HCT116 (cell line): ENCODE measurements at regions not wholly inside any gene's neighbourhood (a gene's known extent, or its start where the extent isn't known, plus 50 kb on each side); places are given as distances from the start of the nearest gene placed in this dataset.

Source experiments
- ATAC-seq: fragments of 200-7000 bp; cut with Tn5 transposase; 2 replicates; pipeline ENCODE4 v1.9.1; 2020; ENCODE audit warnings: mild to moderate bottlenecking, moderate library complexity
- BruUV-seq: library from RNA; stranded (reverse); fragments of 400-500 nt; replicated peaks from 2 replicates; lab custom pipeline; 2021; lab: Mats Ljungman, UMichigan
- CTCF ChIA-PET: fragments of 300-600 bp; sonication (Branson Sonifier 250); formaldehyde crosslinking; loops from one replicate; lab custom pipeline; 2021; ENCODE audit warnings: antibody characterized with exemption; lab: Charles Lee
- POLR2A ChIA-PET: fragments of 300-600, 350-600 bp; sonication (Branson Sonifier 250); formaldehyde crosslinking; loops from one replicate; lab custom pipeline; 2021; ENCODE audit warnings: antibody characterized with exemption; lab: Charles Lee
- RAD21 ChIA-PET, 2 experiments: fragments of 300-600 bp; sonication (Branson Sonifier 250); formaldehyde crosslinking; loops; one replicate each; lab custom pipeline; 2023; ENCODE audit warnings: low total read pairs in 2 of 2; ENCODE audit not compliant: uncharacterized antibody in 2 of 2, unreplicated experiment in 2 of 2, low non-redundant PET in 1 of 2; lab: Charles Lee
- DNase-seq: peaks from one replicate; pipeline ENCODE4 v3.0.0-alpha.2; 2010; ENCODE audit warnings: low read depth, low spot score
- H2AFZ ChIP-seq: fragments of 200-600 bp; shearing (Covaris generic), sonication (generic); 2 replicates; pipeline ENCODE4 v1.6.1; 2017; ENCODE audit warnings: low read depth, mixed run types, mixed read lengths, antibody characterized with exemption, low read length; ENCODE audit not compliant: poor library complexity, severe bottlenecking
- H3K27ac ChIP-seq: 2 replicates; pipeline ENCODE4 v1.5.1; 2012; ENCODE audit warnings: low read depth, low read length
- H3K27me3 ChIP-seq: fragments of 200-600 bp; sonication (generic); 2 replicates; pipeline ENCODE4 v1.6.1; 2016; ENCODE audit warnings: mixed run types, low read length, mixed read lengths; ENCODE audit not compliant: insufficient read depth
- H3K36me3 ChIP-seq, 2 experiments: fragments of 200-500 bp in 1 of 2; fragments of 200-600 bp in 1 of 2; sonication (Bioruptor generic) in 1 of 2; sonication (generic) in 1 of 2; 2 replicates each; pipeline versions ENCODE4 v1.5.1 to v1.6.1; 2014 to 2016; ENCODE audit warnings: low read length in 2 of 2, inconsistent platforms in 1 of 2, mixed read lengths in 1 of 2, mixed run types in 1 of 2; ENCODE audit not compliant: insufficient read depth in 2 of 2, control insufficient read depth in 1 of 2
- H3K4me1 ChIP-seq, 2 experiments: fragments of 200-600 bp in 1 of 2; sonication (generic) in 1 of 2; 2 replicates each; pipeline versions ENCODE4 v1.5.1 to v1.6.1; 2012 to 2017; ENCODE audit warnings: low read length in 2 of 2, inconsistent platforms in 1 of 2, mild to moderate bottlenecking in 1 of 2, mixed read lengths in 1 of 2, mixed run types in 1 of 2, moderate library complexity in 1 of 2; ENCODE audit not compliant: insufficient read depth in 2 of 2, control insufficient read depth in 1 of 2
- H3K4me2 ChIP-seq: fragments of 200-600 bp; sonication (generic); 2 replicates; pipeline ENCODE4 v1.6.1; 2017; ENCODE audit warnings: mixed run types, low read length, mixed read lengths
- H3K4me3 ChIP-seq, 2 experiments: fragments of 200-600 bp in 1 of 2; sonication (generic) in 1 of 2; replicated peaks in 1 of 2; 2 replicates each; pipeline ENCODE4 v1.5.1; 2011 to 2016; ENCODE audit warnings: low read length in 2 of 2, control low read depth in 1 of 2, low read depth in 1 of 2, mild to moderate bottlenecking in 1 of 2, mixed read lengths in 1 of 2, mixed run types in 1 of 2
- H3K79me2 ChIP-seq: fragments of 200-600 bp; sonication (generic); 2 replicates; pipeline ENCODE4 v1.6.1; 2017; ENCODE audit warnings: mild to moderate bottlenecking, mixed run types, low read length, moderate library complexity, mixed read lengths; ENCODE audit not compliant: insufficient read depth
- H3K9ac ChIP-seq: fragments of 200-600 bp; sonication (generic); 2 replicates; pipeline ENCODE4 v1.6.1; 2016; ENCODE audit warnings: low read length, mixed read lengths
- H3K9me2 ChIP-seq: fragments of 200-600 bp; sonication (generic), shearing (Covaris generic); 2 replicates; pipeline ENCODE4 v1.6.1; 2017; ENCODE audit warnings: mixed run types, mild to moderate bottlenecking, moderate library complexity; ENCODE audit not compliant: insufficient read depth
- H3K9me3 ChIP-seq, 2 experiments: fragments of 200-500 bp in 1 of 2; fragments of 200-600 bp in 1 of 2; sonication (Bioruptor generic) in 1 of 2; sonication (generic) in 1 of 2; 2 replicates each; pipeline ENCODE4 v1.6.1; 2014 to 2017; ENCODE audit warnings: low read length in 2 of 2, mixed read lengths in 2 of 2, inconsistent platforms in 1 of 2, low read depth in 1 of 2, mild to moderate bottlenecking in 1 of 2, mixed run types in 1 of 2, moderate library complexity in 1 of 2; ENCODE audit not compliant: control insufficient read depth in 1 of 2, insufficient read depth in 1 of 2
- H4K20me1 ChIP-seq: fragments of 200-600 bp; sonication (generic), shearing (Covaris generic); 2 replicates; pipeline ENCODE4 v1.6.1; 2017; ENCODE audit warnings: mixed run types, mild to moderate bottlenecking, moderate library complexity; ENCODE audit not compliant: insufficient read depth
- ATF3 ChIP-seq: IDR thresholded peaks from 2 replicates; pipeline ENCODE4 v1.6.1; 2012
- CBX3 ChIP-seq: IDR thresholded peaks from 2 replicates; pipeline ENCODE4 v1.6.1; 2012; ENCODE audit warnings: low read depth
- CEBPB ChIP-seq: IDR thresholded peaks from 2 replicates; pipeline ENCODE4 v1.6.1; 2012; ENCODE audit warnings: low read depth
- CTCF ChIP-seq, 3 experiments: fragments of 200-600 bp in 1 of 3; sonication (generic) in 1 of 3; IDR thresholded peaks in 2 of 3; conservative IDR thresholded peaks in 1 of 3; 2 replicates each; pipeline ENCODE4 v1.5.1; 2012 to 2017; ENCODE audit warnings: low read depth in 2 of 3, low read length in 2 of 3, antibody characterized with exemption in 1 of 3, borderline replicate concordance in 1 of 3, control low read depth in 1 of 3, mild to moderate bottlenecking in 1 of 3, mixed read lengths in 1 of 3, mixed run types in 1 of 3, moderate library complexity in 1 of 3; ENCODE audit not compliant: insufficient read depth in 1 of 3
- EGR1 ChIP-seq: IDR thresholded peaks from 2 replicates; pipeline ENCODE4 v1.6.1; 2012; ENCODE audit warnings: low read depth
- ELF1 ChIP-seq: IDR thresholded peaks from 2 replicates; pipeline ENCODE4 v1.6.1; 2012; ENCODE audit warnings: low read depth, borderline replicate concordance
- EZH2 ChIP-seq: fragments of 200-600 bp; sonication (generic); IDR thresholded peaks from 2 replicates; pipeline ENCODE4 v1.6.1; 2017; ENCODE audit warnings: antibody characterized with exemption, mixed run types
- EZH2phosphoT487 ChIP-seq: fragments of 200-600 bp; IDR thresholded peaks from 2 replicates; pipeline ENCODE4 v1.6.1; 2018; ENCODE audit warnings: antibody characterized with exemption, borderline replicate concordance
- FOSL1 ChIP-seq: IDR thresholded peaks from 2 replicates; pipeline ENCODE4 v1.6.1; 2012; ENCODE audit warnings: low read depth
- MAX ChIP-seq: IDR thresholded peaks from 2 replicates; pipeline ENCODE4 v1.6.1; 2012
- POLR2A ChIP-seq: IDR thresholded peaks from 2 replicates; pipeline ENCODE4 v1.7.0; 2011; ENCODE audit warnings: borderline replicate concordance; ENCODE audit not compliant: insufficient read depth, insufficient read length; ENCODE audit errors: extremely low read depth
- POLR2AphosphoS5 ChIP-seq: IDR thresholded peaks from 2 replicates; pipeline ENCODE4 v1.6.1; 2011; ENCODE audit warnings: mild to moderate bottlenecking, low read depth, low read length, moderate library complexity
- RAD21 ChIP-seq: IDR thresholded peaks from 2 replicates; pipeline ENCODE4 v1.6.1; 2012; ENCODE audit warnings: low read depth, mild to moderate bottlenecking
- REST ChIP-seq: IDR thresholded peaks from 2 replicates; pipeline ENCODE4 v1.6.1; 2012; ENCODE audit warnings: low read depth
- SIN3A ChIP-seq: IDR thresholded peaks from 2 replicates; pipeline ENCODE4 v1.6.1; 2012; ENCODE audit warnings: low read depth
- SP1 ChIP-seq: IDR thresholded peaks from 2 replicates; pipeline ENCODE4 v1.6.1; 2012; ENCODE audit warnings: low read depth
- SRF ChIP-seq: IDR thresholded peaks from 2 replicates; pipeline ENCODE4 v1.6.1; 2012; ENCODE audit warnings: low read depth
- TCF7L2 ChIP-seq: IDR thresholded peaks from 2 replicates; pipeline ENCODE4 v1.7.0; 2011; ENCODE audit warnings: borderline replicate concordance, inconsistent platforms; ENCODE audit not compliant: insufficient read depth, insufficient read length; ENCODE audit errors: extremely low read depth
- YY1 ChIP-seq: IDR thresholded peaks from 2 replicates; pipeline ENCODE4 v1.6.1; 2011; ENCODE audit warnings: low read length, low read depth, moderate library complexity, mild to moderate bottlenecking; ENCODE audit not compliant: insufficient replicate concordance; ENCODE audit errors: extremely low read depth
- intact Hi-C: fragments of 100-400 bp; cut with micrococcal nuclease; formaldehyde crosslinking; loops from 2 replicates; pipeline ENCODE4 v1.10.0; 2022

- Histone ChIP-seq H3K36me3 (no peaks in the 10 kb centered on the region), H3K79me2 (no peaks in the 10 kb centered on the region), H2AFZ (no peak overlapping the region), H3K4me3 (no peak overlapping the region), H3K9me2 (no peaks in the 10 kb centered on the region), H3K9me3 (no peaks in the 10 kb centered on the region), H3K27ac (no peak overlapping the region), H3K4me1 (no peaks in the 10 kb centered on the region), H3K27me3 (peaks cover 31% of the 10 kb centered on the region; the same call in 1 of the 2 replicates), H4K20me1 (no peaks in the 10 kb centered on the region), H3K4me2 (no peak overlapping the region), H3K9ac (no peak overlapping the region)
- intact Hi-C loops, result no loop called here
- TF ChIP-seq YY1, result no peak
- TF ChIP-seq ELF1, result no peak
- TF ChIP-seq POLR2AphosphoS5, result no peak
- TF ChIP-seq FOSL1, result no peak
- no peak for TF ChIP-seq EGR1
- TF ChIP-seq EZH2phosphoT487, result no peak
- TF ChIP-seq SIN3A, result no peak
- TF ChIP-seq CEBPB, result no peak
- no peak for TF ChIP-seq REST
- no peak for TF ChIP-seq RAD21
- TF ChIP-seq POLR2A, result no peak
- TF ChIP-seq MAX, result no peak
- no peak for TF ChIP-seq CTCF (IDR thresholded peaks at IDR 0.05 in 2 of 3, conservative IDR thresholded peaks at IDR 0.05 in 1 of 3; ENCODE audit: borderline replicate concordance in 1 of 3, insufficient read depth in 1 of 3, low read depth in 2 of 3, low read length in 2 of 3)
- no peak for TF ChIP-seq CBX3
- no peak for TF ChIP-seq SRF
- no peak for TF ChIP-seq EZH2
- TF ChIP-seq SP1, result no peak
- TF ChIP-seq TCF7L2, result no peak
- TF ChIP-seq ATF3, result no peak
- no TSS peak for BruUV-seq
- ATAC-seq (no peak), DNase-seq (no peak)
- CTCF ChIA-PET, result no interaction called here
- RAD21 ChIA-PET, result no interaction called here
- POLR2A ChIA-PET, result no interaction called here
Observed at GRCh38 chr6:88302769-88303225, 136.7 kb upstream of the CNR1 start.
